ENCODE measurements at regions not wholly inside any gene's neighbourhood (a gene's known extent, or its start where the extent isn't known, plus 50 kb on each side); places are given as distances from the start of the nearest gene placed in this dataset.
A peak's percentile ranks its signal among the peaks of the same experiment; 100 is the strongest.

- no peak for DNase-seq (ENCODE audit: low spot score)
Measured at GRCh38 chr17:77321649-77322513, 181.1 kb downstream of the SEC14L1 start.

GRCh38 chr17:77322514-77323412 is 182.0 kb downstream of the SEC14L1 start:
- peak; percentile 94 for DNase-seq (ENCODE audit: low spot score)

GRCh38 chr17:77323413-77324171 is 182.8 kb downstream of the SEC14L1 start:
- no peak for DNase-seq (ENCODE audit: low spot score)

GRCh38 chr17:77324227-77324626 is 183.5 kb downstream of the SEC14L1 start:
- no peak for DNase-seq (ENCODE audit: low spot score)

- no peak for DNase-seq (ENCODE audit: low spot score)
Measured at GRCh38 chr17:77325577-77326075, 184.9 kb downstream of the SEC14L1 start.

- DNase-seq (ENCODE audit: low spot score): no peak
Measured at GRCh38 chr17:77326076-77326591, 185.4 kb downstream of the SEC14L1 start.

GRCh38 chr17:77326636-77327035 is 185.9 kb downstream of the SEC14L1 start:
- no peak for DNase-seq (ENCODE audit: low spot score)

GRCh38 chr17:77327181-77327565 is 186.4 kb downstream of the SEC14L1 start:
- no peak for DNase-seq (ENCODE audit: low spot score)

- DNase-seq (ENCODE audit: low spot score): no peak
Measured at GRCh38 chr17:77327566-77328464, 187.0 kb downstream of the SEC14L1 start.

GRCh38 chr17:77328823-77329740 is 188.3 kb downstream of the SEC14L1 start:
- DNase-seq (ENCODE audit: low spot score): no peak

GRCh38 chr17:77329741-77330531 is 189.2 kb downstream of the SEC14L1 start:
- DNase-seq (ENCODE audit: low spot score): no peak

- no peak for DNase-seq (ENCODE audit: low spot score)
Measured at GRCh38 chr17:77330602-77331081, 189.9 kb downstream of the SEC14L1 start.

- DNase-seq (ENCODE audit: low spot score): peak; percentile 88
Measured at GRCh38 chr17:77331301-77331864, 190.6 kb downstream of the SEC14L1 start.

- no peak for DNase-seq (ENCODE audit: low spot score)
Measured at GRCh38 chr17:77332034-77332971, 191.5 kb downstream of the SEC14L1 start.

GRCh38 chr17:77332981-77333685 is 192.4 kb downstream of the SEC14L1 start:
- DNase-seq (ENCODE audit: low spot score): no peak

- no peak for DNase-seq (ENCODE audit: low spot score)
Measured at GRCh38 chr17:77337150-77337549, 196.4 kb downstream of the SEC14L1 start.

Data from kidney capillary endothelial cell (primary cell).